ENCODE measurements at regions not wholly inside any gene's neighbourhood (a gene's known extent, or its start where the extent isn't known, plus 50 kb on each side); places are given as distances from the start of the nearest gene placed in this dataset.

GRCh38 chr5:98209418-98209817, 564.0 kb upstream of the RGMB start:
- DNase-seq (ENCODE audit: low spot score): no peak
- no peak for TF ChIP-seq POLR2A (IDR thresholded peaks at IDR 0.05)
- H3K4me3 ChIP-seq: no peak overlapping the region
- H3K9me3 ChIP-seq: no peaks in the 10 kb centered on the region
- no peaks in the 10 kb centered on the region for H3K27me3 ChIP-seq (replicated peaks; ENCODE audit: insufficient read depth)
- no peaks in the 10 kb centered on the region for H3K4me1 ChIP-seq (replicated peaks)
- intact Hi-C loops (cut with DNase I): no loop called here
- no peaks in the 10 kb centered on the region for H3K36me3 ChIP-seq
- H3K27ac ChIP-seq: no peak overlapping the region

GRCh38 chr5:98214240-98215051, 559.0 kb upstream of the RGMB start:
- no peaks in the 10 kb centered on the region for H3K36me3 ChIP-seq
- no peaks in the 10 kb centered on the region for H3K9me3 ChIP-seq
- TF ChIP-seq POLR2A (IDR thresholded peaks at IDR 0.05): no peak
- no peak for TF ChIP-seq CTCF (IDR thresholded peaks at IDR 0.05)
- TF ChIP-seq POLR2AphosphoS5 (IDR thresholded peaks at IDR 0.05): no peak
- no peak overlapping the region for H3K4me3 ChIP-seq
- intact Hi-C loops (cut with DNase I): no loop called here
- H3K27me3 ChIP-seq (replicated peaks; ENCODE audit: insufficient read depth): no peaks in the 10 kb centered on the region
- no peak overlapping the region for H3K27ac ChIP-seq
- DNase-seq (ENCODE audit: low spot score): no peak
- H3K4me1 ChIP-seq (replicated peaks): no peaks in the 10 kb centered on the region
- WGBS: 65% methylated on average over 7 of the region's 7 CpGs

- intact Hi-C loops (cut with DNase I): no loop called here
- 93% methylated on average over 1 of the region's 1 CpG for WGBS
Observed at GRCh38 chr5:98217138-98217537, 556.3 kb upstream of the RGMB start.

GRCh38 chr5:98218838-98219237, 554.6 kb upstream of the RGMB start:
- 78% methylated on average over 2 of the region's 2 CpGs for WGBS
- intact Hi-C loops (cut with DNase I): no loop called here
- no peaks in the 10 kb centered on the region for H3K36me3 ChIP-seq
- no peak for DNase-seq (ENCODE audit: low spot score)
- TF ChIP-seq POLR2AphosphoS5 (IDR thresholded peaks at IDR 0.05) (no peak), CTCF (IDR thresholded peaks at IDR 0.05) (no peak), POLR2A (IDR thresholded peaks at IDR 0.05) (no peak)
- H3K27me3 ChIP-seq (replicated peaks; ENCODE audit: insufficient read depth): no peaks in the 10 kb centered on the region
- H3K9me3 ChIP-seq: no peaks in the 10 kb centered on the region
- H3K4me1 ChIP-seq (replicated peaks): no peaks in the 10 kb centered on the region
- no peak overlapping the region for H3K4me3 ChIP-seq
- no peak overlapping the region for H3K27ac ChIP-seq

More at GRCh38 chr5:98217138-98217537, 556.3 kb upstream of the RGMB start:
- Histone ChIP-seq H3K9me3 (no peaks in the 10 kb centered on the region), H3K27ac (no peak overlapping the region), H3K36me3 (no peaks in the 10 kb centered on the region), H3K4me1 (replicated peaks) (no peaks in the 10 kb centered on the region), H3K27me3 (replicated peaks; ENCODE audit: insufficient read depth) (no peaks in the 10 kb centered on the region), H3K4me3 (no peak overlapping the region)
- TF ChIP-seq CTCF (IDR thresholded peaks at IDR 0.05) (no peak), POLR2A (IDR thresholded peaks at IDR 0.05) (no peak), POLR2AphosphoS5 (IDR thresholded peaks at IDR 0.05) (no peak)
- no peak for DNase-seq (ENCODE audit: low spot score)

GRCh38 chr5:98227489-98227888, 546.0 kb upstream of the RGMB start:
- no peak for TF ChIP-seq CTCF (IDR thresholded peaks at IDR 0.05)
- Histone ChIP-seq H3K27me3 (replicated peaks; ENCODE audit: insufficient read depth) (no peaks in the 10 kb centered on the region), H3K4me3 (no peak overlapping the region), H3K36me3 (no peaks in the 10 kb centered on the region), H3K9me3 (no peaks in the 10 kb centered on the region), H3K4me1 (replicated peaks) (no peaks in the 10 kb centered on the region), H3K27ac (no peak overlapping the region)
- no peak for DNase-seq (ENCODE audit: low spot score)
- intact Hi-C loops (cut with DNase I): no loop called here
